ENCODE measurements at regions not wholly inside any gene's neighbourhood (a gene's known extent, or its start where the extent isn't known, plus 50 kb on each side); places are given as distances from the start of the nearest gene placed in this dataset.

DNA sequence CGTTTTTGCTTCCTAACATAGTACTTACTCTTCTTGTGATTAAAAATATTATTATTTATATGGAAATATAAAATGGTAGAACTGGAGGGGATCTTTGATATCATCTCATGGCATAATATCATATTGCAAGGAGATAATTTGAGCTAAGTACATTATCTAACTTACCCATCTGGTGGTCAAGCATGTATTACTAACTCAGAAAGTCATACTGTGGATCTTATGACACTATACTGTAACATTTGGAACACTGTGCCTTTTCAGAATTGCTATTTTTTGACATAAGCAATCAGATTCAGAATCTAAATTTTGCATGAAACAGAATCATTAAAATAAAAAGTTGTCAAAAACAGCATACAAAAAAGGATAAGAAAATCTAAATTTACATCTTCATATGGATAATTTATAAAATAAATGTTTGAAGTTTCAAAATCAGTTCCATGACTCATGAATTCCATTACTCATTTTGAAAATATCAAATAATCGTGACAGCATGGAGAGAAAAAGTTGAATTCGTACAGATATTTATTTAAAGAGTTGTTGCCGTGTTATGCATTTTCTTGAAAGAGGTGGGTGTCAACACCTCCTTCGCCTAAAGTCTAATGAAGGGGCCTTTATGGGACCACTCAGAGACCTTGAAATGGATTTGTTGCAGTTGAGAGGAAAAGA, 928.1 kb downstream of the PDHA2 start:
- TF ChIP-seq, protein P1, sequence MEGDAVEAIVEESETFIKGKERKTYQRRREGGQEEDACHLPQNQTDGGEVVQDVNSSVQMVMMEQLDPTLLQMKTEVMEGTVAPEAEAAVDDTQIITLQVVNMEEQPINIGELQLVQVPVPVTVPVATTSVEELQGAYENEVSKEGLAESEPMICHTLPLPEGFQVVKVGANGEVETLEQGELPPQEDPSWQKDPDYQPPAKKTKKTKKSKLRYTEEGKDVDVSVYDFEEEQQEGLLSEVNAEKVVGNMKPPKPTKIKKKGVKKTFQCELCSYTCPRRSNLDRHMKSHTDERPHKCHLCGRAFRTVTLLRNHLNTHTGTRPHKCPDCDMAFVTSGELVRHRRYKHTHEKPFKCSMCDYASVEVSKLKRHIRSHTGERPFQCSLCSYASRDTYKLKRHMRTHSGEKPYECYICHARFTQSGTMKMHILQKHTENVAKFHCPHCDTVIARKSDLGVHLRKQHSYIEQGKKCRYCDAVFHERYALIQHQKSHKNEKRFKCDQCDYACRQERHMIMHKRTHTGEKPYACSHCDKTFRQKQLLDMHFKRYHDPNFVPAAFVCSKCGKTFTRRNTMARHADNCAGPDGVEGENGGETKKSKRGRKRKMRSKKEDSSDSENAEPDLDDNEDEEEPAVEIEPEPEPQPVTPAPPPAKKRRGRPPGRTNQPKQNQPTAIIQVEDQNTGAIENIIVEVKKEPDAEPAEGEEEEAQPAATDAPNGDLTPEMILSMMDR (IDR thresholded peaks at IDR 0.05; ENCODE audit: insufficient read depth, low read length), result no peak
- TF ChIP-seq POLR2AphosphoS5 (IDR thresholded peaks at IDR 0.05; ENCODE audit: low read depth), result no peak
- TF ChIP-seq, protein P2, sequence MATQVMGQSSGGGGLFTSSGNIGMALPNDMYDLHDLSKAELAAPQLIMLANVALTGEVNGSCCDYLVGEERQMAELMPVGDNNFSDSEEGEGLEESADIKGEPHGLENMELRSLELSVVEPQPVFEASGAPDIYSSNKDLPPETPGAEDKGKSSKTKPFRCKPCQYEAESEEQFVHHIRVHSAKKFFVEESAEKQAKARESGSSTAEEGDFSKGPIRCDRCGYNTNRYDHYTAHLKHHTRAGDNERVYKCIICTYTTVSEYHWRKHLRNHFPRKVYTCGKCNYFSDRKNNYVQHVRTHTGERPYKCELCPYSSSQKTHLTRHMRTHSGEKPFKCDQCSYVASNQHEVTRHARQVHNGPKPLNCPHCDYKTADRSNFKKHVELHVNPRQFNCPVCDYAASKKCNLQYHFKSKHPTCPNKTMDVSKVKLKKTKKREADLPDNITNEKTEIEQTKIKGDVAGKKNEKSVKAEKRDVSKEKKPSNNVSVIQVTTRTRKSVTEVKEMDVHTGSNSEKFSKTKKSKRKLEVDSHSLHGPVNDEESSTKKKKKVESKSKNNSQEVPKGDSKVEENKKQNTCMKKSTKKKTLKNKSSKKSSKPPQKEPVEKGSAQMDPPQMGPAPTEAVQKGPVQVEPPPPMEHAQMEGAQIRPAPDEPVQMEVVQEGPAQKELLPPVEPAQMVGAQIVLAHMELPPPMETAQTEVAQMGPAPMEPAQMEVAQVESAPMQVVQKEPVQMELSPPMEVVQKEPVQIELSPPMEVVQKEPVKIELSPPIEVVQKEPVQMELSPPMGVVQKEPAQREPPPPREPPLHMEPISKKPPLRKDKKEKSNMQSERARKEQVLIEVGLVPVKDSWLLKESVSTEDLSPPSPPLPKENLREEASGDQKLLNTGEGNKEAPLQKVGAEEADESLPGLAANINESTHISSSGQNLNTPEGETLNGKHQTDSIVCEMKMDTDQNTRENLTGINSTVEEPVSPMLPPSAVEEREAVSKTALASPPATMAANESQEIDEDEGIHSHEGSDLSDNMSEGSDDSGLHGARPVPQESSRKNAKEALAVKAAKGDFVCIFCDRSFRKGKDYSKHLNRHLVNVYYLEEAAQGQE (IDR thresholded peaks at IDR 0.05; ENCODE audit: insufficient replicate concordance, low read depth), result no peak

Data from HL-60 (cell line).